MG63 (cell line): ENCODE measurements at regions not wholly inside any gene's neighbourhood (a gene's known extent, or its start where the extent isn't known, plus 50 kb on each side); places are given as distances from the start of the nearest gene placed in this dataset.
A peak's percentile ranks its signal among the peaks of the same experiment; 100 is the strongest.

Experiments used
- DNase-seq: peaks from one replicate; pipeline ENCODE4 v3.0.0-alpha.2; 2020
- H3K27me3 ChIP-seq: fragments of 250-450 bp; sonication (Bioruptor Pico); 2 replicates; pipeline ENCODE4 v1.5.1; 2020; ENCODE audit warnings: mild to moderate bottlenecking, moderate library complexity
- H3K36me3 ChIP-seq: fragments of 250-450 bp; sonication (Bioruptor Pico); 2 replicates; pipeline ENCODE4 v1.5.1; 2020; ENCODE audit warnings: mild to moderate bottlenecking, moderate library complexity
- H3K4me3 ChIP-seq: fragments of 250-450 bp; sonication (Bioruptor Pico); 2 replicates; pipeline ENCODE4 v1.5.1; 2020; ENCODE audit warnings: mild to moderate bottlenecking, moderate library complexity
- H3K9me3 ChIP-seq: fragments of 250-450 bp; sonication (Bioruptor Pico); 2 replicates; pipeline ENCODE4 v1.5.1; 2020; ENCODE audit warnings: mild to moderate bottlenecking, moderate library complexity

GRCh38 chr4:163858515-163858914, 364.0 kb downstream of the TMA16 start:
- no peak for DNase-seq
- H3K4me3 ChIP-seq: no peak overlapping the region

DNA sequence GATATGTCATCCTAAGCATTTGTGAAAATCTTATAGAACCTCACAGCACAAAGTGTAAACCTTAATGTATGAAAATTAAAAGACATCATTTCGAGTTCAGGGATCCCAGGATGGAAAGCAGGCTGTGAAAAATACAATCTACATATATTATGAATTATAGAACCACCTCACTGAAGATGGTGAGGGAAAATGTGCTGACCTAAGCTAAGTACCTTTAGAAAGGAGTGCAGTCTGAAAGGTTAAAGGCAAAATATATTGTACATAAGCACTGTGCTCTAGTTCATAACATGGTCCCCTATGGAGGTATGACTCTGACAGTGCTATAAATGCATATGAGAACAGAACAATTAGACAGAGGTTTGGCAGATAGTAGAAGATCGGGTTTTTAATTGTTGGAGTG, 368.6 kb downstream of the TMA16 start:
- H3K4me3 ChIP-seq: no peak overlapping the region

More at GRCh38 chr4:163858515-163858914, 364.0 kb downstream of the TMA16 start:
- H3K27me3 ChIP-seq: no peaks in the 10 kb centered on the region
- no peaks in the 10 kb centered on the region for H3K9me3 ChIP-seq
- no peaks in the 10 kb centered on the region for H3K36me3 ChIP-seq

GRCh38 chr4:163865010-163865409, 370.5 kb downstream of the TMA16 start:
- no peak for DNase-seq
- Histone ChIP-seq H3K4me3 (no peak overlapping the region), H3K27me3 (no peaks in the 10 kb centered on the region), H3K36me3 (no peaks in the 10 kb centered on the region), H3K9me3 (peaks cover 4% of the 10 kb centered on the region; the same call in 1 of the 2 replicates)

More for the DNA sequence above, 368.6 kb downstream of the TMA16 start:
- no peaks in the 10 kb centered on the region for H3K27me3 ChIP-seq
- DNase-seq: no peak
- H3K36me3 ChIP-seq: no peaks in the 10 kb centered on the region
- H3K9me3 ChIP-seq: peaks cover 4% of the 10 kb centered on the region; the same call in 1 of the 2 replicates

DNA sequence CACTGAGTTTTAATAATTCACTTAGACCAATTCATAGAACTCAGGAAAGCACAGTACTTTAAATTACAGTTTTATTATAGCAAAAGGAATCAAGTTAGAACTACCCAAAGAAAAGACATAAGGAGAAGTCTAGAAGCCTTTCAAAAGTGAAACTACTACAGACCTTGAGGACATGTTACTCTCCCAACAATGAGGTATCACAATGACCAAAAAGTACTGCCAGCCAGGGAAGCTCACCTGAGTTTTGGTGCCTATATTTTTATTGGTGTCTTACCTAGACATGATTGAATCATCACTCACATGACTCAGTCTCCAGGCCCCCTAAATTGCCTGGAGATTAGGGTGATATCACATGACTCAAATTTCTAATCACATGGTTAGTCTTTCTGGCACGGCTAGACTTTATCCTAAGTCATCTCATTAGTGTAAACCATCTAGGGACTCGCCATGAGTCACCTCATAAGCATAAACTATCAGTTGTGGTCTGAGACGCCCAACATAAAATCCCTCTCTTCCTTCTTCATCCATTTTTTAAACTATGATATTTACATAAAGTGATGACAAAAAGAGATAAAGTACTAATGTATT, 372.3 kb downstream of the TMA16 start:
- DNase-seq: peak; percentile 75

GRCh38 chr4:163868445-163868844, 374.0 kb downstream of the TMA16 start:
- Histone ChIP-seq H3K9me3 (peaks cover 4% of the 10 kb centered on the region; the same call in 1 of the 2 replicates), H3K36me3 (no peaks in the 10 kb centered on the region), H3K4me3 (no peak overlapping the region), H3K27me3 (no peaks in the 10 kb centered on the region)
- DNase-seq: no peak

More for the DNA sequence above, 372.3 kb downstream of the TMA16 start:
- Histone ChIP-seq H3K9me3 (peaks cover 4% of the 10 kb centered on the region; the same call in 1 of the 2 replicates), H3K4me3 (no peak overlapping the region), H3K36me3 (no peaks in the 10 kb centered on the region), H3K27me3 (no peaks in the 10 kb centered on the region)

DNA sequence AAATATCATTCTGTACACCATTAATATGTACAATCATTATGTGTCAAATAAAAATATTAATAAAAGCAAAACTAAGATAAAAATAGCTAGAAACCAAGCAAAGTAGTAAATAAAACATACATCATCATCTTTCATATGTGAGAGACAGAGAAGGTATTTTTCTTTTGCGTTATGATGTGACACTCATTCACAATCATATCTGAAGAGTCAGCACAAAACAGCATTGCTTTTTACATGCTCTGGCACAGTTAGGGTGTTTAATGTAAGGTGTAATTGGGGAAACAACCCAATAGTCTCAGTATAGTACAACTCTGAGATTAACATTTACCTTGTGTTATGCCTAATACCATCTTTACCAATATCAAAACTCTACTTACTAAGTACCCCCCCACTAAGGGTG, 376.6 kb downstream of the TMA16 start:
- H3K4me3 ChIP-seq: no peak overlapping the region
- no peak for DNase-seq
- no peaks in the 10 kb centered on the region for H3K36me3 ChIP-seq
- H3K9me3 ChIP-seq: peaks cover 4% of the 10 kb centered on the region; the same call in 1 of the 2 replicates
- no peaks in the 10 kb centered on the region for H3K27me3 ChIP-seq

DNA sequence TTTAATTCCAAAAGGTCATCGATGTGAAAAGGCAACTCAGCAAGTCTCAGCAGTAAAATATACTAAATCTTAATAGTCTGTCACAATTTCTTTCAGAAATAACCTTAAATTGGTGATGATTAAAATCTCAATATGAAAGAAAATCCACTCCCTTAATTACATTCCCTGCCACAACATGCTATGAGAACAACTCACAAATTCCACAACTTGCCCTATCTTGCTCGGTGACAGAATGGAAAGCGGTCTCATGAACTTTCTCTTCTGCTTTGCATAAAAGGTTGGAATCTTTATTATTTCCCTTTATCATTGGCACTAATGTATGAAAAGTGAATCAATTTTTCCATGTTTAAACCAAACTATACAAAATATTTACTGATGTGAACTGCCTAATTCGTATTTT, 380.8 kb downstream of the TMA16 start:
- DNase-seq: no peak
- H3K27me3 ChIP-seq: no peaks in the 10 kb centered on the region
- no peak overlapping the region for H3K4me3 ChIP-seq
- no peaks in the 10 kb centered on the region for H3K9me3 ChIP-seq
- H3K36me3 ChIP-seq: no peaks in the 10 kb centered on the region

GRCh38 chr4:163878336-163879121, 384.0 kb downstream of the TMA16 start:
- Histone ChIP-seq H3K27me3 (no peaks in the 10 kb centered on the region), H3K9me3 (no peaks in the 10 kb centered on the region), H3K36me3 (no peaks in the 10 kb centered on the region), H3K4me3 (no peak overlapping the region)
- no peak for DNase-seq

GRCh38 chr4:163892417-163892816, 397.9 kb downstream of the TMA16 start:
- no peaks in the 10 kb centered on the region for H3K36me3 ChIP-seq
- no peak overlapping the region for H3K4me3 ChIP-seq
- DNase-seq: no peak
- no peaks in the 10 kb centered on the region for H3K27me3 ChIP-seq
- H3K9me3 ChIP-seq: no peaks in the 10 kb centered on the region

- Histone ChIP-seq H3K9me3 (no peaks in the 10 kb centered on the region), H3K36me3 (no peaks in the 10 kb centered on the region), H3K4me3 (no peak overlapping the region), H3K27me3 (no peaks in the 10 kb centered on the region)
- DNase-seq: no peak
These were observed 401.0 kb downstream of the TMA16 start for GRCh38 chr4:163895378-163896005.

GRCh38 chr4:163901319-163901718, 406.8 kb downstream of the TMA16 start:
- Histone ChIP-seq H3K27me3 (no peaks in the 10 kb centered on the region), H3K9me3 (no peaks in the 10 kb centered on the region), H3K4me3 (no peak overlapping the region), H3K36me3 (no peaks in the 10 kb centered on the region)
- no peak for DNase-seq

GRCh38 chr4:163902417-163902816, 407.9 kb downstream of the TMA16 start:
- no peaks in the 10 kb centered on the region for H3K9me3 ChIP-seq
- no peak overlapping the region for H3K4me3 ChIP-seq
- no peak for DNase-seq
- H3K36me3 ChIP-seq: no peaks in the 10 kb centered on the region
- H3K27me3 ChIP-seq: no peaks in the 10 kb centered on the region

GRCh38 chr4:163911891-163912290, 417.4 kb downstream of the TMA16 start:
- H3K9me3 ChIP-seq: no peaks in the 10 kb centered on the region
- no peaks in the 10 kb centered on the region for H3K36me3 ChIP-seq
- DNase-seq: no peak

GRCh38 chr4:163913571-163913970, 419.1 kb downstream of the TMA16 start:
- Histone ChIP-seq H3K36me3 (no peaks in the 10 kb centered on the region), H3K4me3 (no peak overlapping the region), H3K9me3 (no peaks in the 10 kb centered on the region), H3K27me3 (no peaks in the 10 kb centered on the region)
- DNase-seq: no peak

More at GRCh38 chr4:163911891-163912290, 417.4 kb downstream of the TMA16 start:
- Histone ChIP-seq H3K27me3 (no peaks in the 10 kb centered on the region), H3K4me3 (no peak overlapping the region)

- Histone ChIP-seq H3K36me3 (no peaks in the 10 kb centered on the region), H3K9me3 (no peaks in the 10 kb centered on the region), H3K4me3 (no peak overlapping the region), H3K27me3 (no peaks in the 10 kb centered on the region)
- DNase-seq: no peak
These were observed 421.4 kb downstream of the TMA16 start for GRCh38 chr4:163915896-163916295.

DNA sequence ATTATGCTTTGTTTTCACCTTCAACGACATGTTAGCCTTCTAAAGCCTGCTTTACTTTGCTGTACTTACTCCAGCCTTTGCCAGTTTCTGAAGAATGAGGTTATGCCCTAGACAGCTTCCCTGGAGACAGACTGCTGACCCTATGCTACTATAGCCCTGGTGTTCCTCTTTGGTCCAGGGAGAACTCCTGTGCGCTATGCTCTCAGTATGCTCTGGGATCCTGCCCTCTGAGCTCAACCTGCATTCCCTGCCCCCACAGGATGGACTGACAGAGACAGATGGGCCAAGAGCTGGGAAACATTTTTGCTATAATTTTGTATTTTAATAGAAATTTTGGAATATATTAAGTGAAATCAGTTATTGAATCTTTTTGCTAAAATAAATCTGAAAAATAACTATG, 425.9 kb downstream of the TMA16 start:
- Histone ChIP-seq H3K27me3 (no peaks in the 10 kb centered on the region), H3K9me3 (no peaks in the 10 kb centered on the region), H3K36me3 (no peaks in the 10 kb centered on the region), H3K4me3 (no peak overlapping the region)
- DNase-seq: no peak

GRCh38 chr4:163922302-163922701, 427.8 kb downstream of the TMA16 start:
- Histone ChIP-seq H3K4me3 (no peak overlapping the region), H3K9me3 (no peaks in the 10 kb centered on the region), H3K36me3 (no peaks in the 10 kb centered on the region), H3K27me3 (no peaks in the 10 kb centered on the region)
- DNase-seq: peak; percentile 8
